ENCODE measurements at regions not wholly inside any gene's neighbourhood (a gene's known extent, or its start where the extent isn't known, plus 50 kb on each side); places are given as distances from the start of the nearest gene placed in this dataset.

DNA sequence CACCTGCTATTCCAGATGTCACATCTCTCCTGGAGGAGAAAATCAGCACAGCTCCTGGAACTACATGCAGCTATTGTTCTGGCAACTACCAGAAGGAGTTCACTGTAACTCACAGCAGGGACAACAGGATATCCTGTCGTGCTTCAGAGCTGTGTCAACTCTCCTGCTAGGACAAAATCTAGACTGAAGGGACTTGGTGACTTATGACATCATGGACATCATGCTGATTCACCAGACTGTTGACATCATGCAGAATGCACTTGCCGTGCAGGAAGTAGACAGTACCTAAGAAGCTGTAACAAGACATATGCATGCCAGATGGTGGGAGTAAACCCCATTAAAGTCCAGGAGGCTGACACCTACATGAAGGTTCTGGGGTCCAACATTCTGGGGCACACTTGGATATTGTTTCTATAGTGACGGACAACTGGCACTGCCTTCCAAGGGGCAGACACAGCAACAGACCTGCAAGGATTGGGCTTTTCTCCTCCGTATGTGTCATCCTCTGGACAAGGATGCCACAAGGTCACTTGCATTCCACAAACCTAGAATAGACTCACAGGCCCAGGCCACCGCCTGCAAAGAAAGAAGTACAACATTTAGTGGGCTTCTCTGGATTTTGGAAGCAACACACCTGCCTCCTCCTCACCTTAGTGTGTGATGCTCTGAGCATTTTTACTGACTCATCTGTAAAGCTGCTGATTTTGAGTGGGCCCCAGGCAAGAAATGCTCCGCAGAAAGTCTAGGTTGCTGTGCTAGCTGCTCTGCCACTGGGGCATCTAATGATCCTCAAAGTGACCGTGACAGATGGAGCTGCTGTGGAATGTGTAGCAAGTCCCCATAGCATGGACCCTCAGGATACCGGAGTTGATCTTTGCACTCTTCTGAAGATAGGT is 249.2 kb downstream of the MATN1 start:
- TF ChIP-seq KLF16 (CRISPR knock-in tag; IDR thresholded peaks at IDR 0.05): no peak
- no peak for TF ChIP-seq EZH2 (conservative IDR thresholded peaks at IDR 0.05; ENCODE audit: low read depth, low read length)
- TF ChIP-seq, protein P1, sequence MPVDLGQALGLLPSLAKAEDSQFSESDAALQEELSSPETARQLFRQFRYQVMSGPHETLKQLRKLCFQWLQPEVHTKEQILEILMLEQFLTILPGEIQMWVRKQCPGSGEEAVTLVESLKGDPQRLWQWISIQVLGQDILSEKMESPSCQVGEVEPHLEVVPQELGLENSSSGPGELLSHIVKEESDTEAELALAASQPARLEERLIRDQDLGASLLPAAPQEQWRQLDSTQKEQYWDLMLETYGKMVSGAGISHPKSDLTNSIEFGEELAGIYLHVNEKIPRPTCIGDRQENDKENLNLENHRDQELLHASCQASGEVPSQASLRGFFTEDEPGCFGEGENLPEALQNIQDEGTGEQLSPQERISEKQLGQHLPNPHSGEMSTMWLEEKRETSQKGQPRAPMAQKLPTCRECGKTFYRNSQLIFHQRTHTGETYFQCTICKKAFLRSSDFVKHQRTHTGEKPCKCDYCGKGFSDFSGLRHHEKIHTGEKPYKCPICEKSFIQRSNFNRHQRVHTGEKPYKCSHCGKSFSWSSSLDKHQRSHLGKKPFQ (CRISPR knock-in tag; IDR thresholded peaks at IDR 0.05; ENCODE audit: insufficient replicate concordance): no peak
- no peak for TF ChIP-seq PTBP1 (IDR thresholded peaks at IDR 0.05; ENCODE audit: low read depth, low read length, poor library complexity, severe bottlenecking)
- TF ChIP-seq, protein P2, sequence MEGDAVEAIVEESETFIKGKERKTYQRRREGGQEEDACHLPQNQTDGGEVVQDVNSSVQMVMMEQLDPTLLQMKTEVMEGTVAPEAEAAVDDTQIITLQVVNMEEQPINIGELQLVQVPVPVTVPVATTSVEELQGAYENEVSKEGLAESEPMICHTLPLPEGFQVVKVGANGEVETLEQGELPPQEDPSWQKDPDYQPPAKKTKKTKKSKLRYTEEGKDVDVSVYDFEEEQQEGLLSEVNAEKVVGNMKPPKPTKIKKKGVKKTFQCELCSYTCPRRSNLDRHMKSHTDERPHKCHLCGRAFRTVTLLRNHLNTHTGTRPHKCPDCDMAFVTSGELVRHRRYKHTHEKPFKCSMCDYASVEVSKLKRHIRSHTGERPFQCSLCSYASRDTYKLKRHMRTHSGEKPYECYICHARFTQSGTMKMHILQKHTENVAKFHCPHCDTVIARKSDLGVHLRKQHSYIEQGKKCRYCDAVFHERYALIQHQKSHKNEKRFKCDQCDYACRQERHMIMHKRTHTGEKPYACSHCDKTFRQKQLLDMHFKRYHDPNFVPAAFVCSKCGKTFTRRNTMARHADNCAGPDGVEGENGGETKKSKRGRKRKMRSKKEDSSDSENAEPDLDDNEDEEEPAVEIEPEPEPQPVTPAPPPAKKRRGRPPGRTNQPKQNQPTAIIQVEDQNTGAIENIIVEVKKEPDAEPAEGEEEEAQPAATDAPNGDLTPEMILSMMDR (CRISPR knock-in tag; IDR thresholded peaks at IDR 0.05): no peak
- TF ChIP-seq, protein P3, sequence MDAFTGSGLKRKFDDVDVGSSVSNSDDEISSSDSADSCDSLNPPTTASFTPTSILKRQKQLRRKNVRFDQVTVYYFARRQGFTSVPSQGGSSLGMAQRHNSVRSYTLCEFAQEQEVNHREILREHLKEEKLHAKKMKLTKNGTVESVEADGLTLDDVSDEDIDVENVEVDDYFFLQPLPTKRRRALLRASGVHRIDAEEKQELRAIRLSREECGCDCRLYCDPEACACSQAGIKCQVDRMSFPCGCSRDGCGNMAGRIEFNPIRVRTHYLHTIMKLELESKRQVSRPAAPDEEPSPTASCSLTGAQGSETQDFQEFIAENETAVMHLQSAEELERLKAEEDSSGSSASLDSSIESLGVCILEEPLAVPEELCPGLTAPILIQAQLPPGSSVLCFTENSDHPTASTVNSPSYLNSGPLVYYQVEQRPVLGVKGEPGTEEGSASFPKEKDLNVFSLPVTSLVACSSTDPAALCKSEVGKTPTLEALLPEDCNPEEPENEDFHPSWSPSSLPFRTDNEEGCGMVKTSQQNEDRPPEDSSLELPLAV (CRISPR knock-in tag; conservative IDR thresholded peaks at IDR 0.05; ENCODE audit: low read depth): no peak
- TF ChIP-seq, protein P4, sequence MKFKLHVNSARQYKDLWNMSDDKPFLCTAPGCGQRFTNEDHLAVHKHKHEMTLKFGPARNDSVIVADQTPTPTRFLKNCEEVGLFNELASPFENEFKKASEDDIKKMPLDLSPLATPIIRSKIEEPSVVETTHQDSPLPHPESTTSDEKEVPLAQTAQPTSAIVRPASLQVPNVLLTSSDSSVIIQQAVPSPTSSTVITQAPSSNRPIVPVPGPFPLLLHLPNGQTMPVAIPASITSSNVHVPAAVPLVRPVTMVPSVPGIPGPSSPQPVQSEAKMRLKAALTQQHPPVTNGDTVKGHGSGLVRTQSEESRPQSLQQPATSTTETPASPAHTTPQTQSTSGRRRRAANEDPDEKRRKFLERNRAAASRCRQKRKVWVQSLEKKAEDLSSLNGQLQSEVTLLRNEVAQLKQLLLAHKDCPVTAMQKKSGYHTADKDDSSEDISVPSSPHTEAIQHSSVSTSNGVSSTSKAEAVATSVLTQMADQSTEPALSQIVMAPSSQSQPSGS (CRISPR knock-in tag; IDR thresholded peaks at IDR 0.05): no peak
- no peak for TF ChIP-seq ESRRA (CRISPR knock-in tag; IDR thresholded peaks at IDR 0.05; ENCODE audit: low read depth)
- TF ChIP-seq, protein P5, sequence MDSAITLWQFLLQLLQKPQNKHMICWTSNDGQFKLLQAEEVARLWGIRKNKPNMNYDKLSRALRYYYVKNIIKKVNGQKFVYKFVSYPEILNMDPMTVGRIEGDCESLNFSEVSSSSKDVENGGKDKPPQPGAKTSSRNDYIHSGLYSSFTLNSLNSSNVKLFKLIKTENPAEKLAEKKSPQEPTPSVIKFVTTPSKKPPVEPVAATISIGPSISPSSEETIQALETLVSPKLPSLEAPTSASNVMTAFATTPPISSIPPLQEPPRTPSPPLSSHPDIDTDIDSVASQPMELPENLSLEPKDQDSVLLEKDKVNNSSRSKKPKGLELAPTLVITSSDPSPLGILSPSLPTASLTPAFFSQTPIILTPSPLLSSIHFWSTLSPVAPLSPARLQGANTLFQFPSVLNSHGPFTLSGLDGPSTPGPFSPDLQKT (CRISPR knock-in tag; IDR thresholded peaks at IDR 0.05; ENCODE audit: borderline replicate concordance): no peak
- TF ChIP-seq, protein P6, sequence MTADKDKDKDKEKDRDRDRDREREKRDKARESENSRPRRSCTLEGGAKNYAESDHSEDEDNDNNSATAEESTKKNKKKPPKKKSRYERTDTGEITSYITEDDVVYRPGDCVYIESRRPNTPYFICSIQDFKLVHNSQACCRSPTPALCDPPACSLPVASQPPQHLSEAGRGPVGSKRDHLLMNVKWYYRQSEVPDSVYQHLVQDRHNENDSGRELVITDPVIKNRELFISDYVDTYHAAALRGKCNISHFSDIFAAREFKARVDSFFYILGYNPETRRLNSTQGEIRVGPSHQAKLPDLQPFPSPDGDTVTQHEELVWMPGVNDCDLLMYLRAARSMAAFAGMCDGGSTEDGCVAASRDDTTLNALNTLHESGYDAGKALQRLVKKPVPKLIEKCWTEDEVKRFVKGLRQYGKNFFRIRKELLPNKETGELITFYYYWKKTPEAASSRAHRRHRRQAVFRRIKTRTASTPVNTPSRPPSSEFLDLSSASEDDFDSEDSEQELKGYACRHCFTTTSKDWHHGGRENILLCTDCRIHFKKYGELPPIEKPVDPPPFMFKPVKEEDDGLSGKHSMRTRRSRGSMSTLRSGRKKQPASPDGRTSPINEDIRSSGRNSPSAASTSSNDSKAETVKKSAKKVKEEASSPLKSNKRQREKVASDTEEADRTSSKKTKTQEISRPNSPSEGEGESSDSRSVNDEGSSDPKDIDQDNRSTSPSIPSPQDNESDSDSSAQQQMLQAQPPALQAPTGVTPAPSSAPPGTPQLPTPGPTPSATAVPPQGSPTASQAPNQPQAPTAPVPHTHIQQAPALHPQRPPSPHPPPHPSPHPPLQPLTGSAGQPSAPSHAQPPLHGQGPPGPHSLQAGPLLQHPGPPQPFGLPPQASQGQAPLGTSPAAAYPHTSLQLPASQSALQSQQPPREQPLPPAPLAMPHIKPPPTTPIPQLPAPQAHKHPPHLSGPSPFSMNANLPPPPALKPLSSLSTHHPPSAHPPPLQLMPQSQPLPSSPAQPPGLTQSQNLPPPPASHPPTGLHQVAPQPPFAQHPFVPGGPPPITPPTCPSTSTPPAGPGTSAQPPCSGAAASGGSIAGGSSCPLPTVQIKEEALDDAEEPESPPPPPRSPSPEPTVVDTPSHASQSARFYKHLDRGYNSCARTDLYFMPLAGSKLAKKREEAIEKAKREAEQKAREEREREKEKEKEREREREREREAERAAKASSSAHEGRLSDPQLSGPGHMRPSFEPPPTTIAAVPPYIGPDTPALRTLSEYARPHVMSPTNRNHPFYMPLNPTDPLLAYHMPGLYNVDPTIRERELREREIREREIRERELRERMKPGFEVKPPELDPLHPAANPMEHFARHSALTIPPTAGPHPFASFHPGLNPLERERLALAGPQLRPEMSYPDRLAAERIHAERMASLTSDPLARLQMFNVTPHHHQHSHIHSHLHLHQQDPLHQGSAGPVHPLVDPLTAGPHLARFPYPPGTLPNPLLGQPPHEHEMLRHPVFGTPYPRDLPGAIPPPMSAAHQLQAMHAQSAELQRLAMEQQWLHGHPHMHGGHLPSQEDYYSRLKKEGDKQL (CRISPR knock-in tag; IDR thresholded peaks at IDR 0.05; ENCODE audit: low read depth): no peak
- no peak for TF ChIP-seq ZNF432 (CRISPR knock-in tag; IDR thresholded peaks at IDR 0.05; ENCODE audit: borderline replicate concordance)
